Suprapubic skin (tissue), 4 donors: ENCODE measurements at regions not wholly inside any gene's neighbourhood (a gene's known extent, or its start where the extent isn't known, plus 50 kb on each side); places are given as distances from the start of the nearest gene placed in this dataset.
"Not testable (repeated sequence)": the region's sequence is repeated elsewhere in the genome, so short reads cannot be mapped to it uniquely, and the experiment has no call there.

Experiments used
- DNase-seq, 2 donors: peaks; one replicate each; pipeline ENCODE4 v3.0.0-alpha.2; 2019; ENCODE audit warnings: low spot score in 2 of 2
- H3K27ac ChIP-seq: fragments of 200-600 bp; sonication (generic); one replicate; pipeline ENCODE4 v1.5.1; 2019
- H3K27me3 ChIP-seq: fragments of 200-600 bp; sonication (generic); one replicate; pipeline ENCODE4 v1.5.1; 2019
- H3K36me3 ChIP-seq: fragments of 200-600 bp; sonication (generic); one replicate; pipeline ENCODE4 v1.5.1; 2019
- H3K4me1 ChIP-seq: fragments of 200-600 bp; sonication (generic); one replicate; pipeline ENCODE4 v1.5.1; 2019
- H3K4me3 ChIP-seq: fragments of 200-600 bp; sonication (generic); one replicate; pipeline ENCODE4 v1.5.1; 2019; ENCODE audit warnings: mild to moderate bottlenecking
- H3K9me3 ChIP-seq: fragments of 200-600 bp; sonication (generic); one replicate; pipeline ENCODE4 v1.5.1; 2019
- EP300 ChIP-seq: sonication (generic); formaldehyde crosslinking; IDR thresholded peaks from one replicate; pipeline ENCODE4 v1.6.1; 2017; ENCODE audit warnings: antibody characterized with exemption
- POLR2A ChIP-seq, 2 donors: fragments of 450-650 bp; IDR thresholded peaks; one replicate each; pipeline ENCODE4 v1.6.1; 2017; ENCODE audit warnings: antibody characterized with exemption in 2 of 2, mild to moderate bottlenecking in 2 of 2, moderate library complexity in 2 of 2
- POLR2AphosphoS5 ChIP-seq, 3 donors: sonication (generic); formaldehyde crosslinking; IDR thresholded peaks; one replicate each; pipeline ENCODE4 v1.6.1; 2017; ENCODE audit warnings: antibody characterized with exemption in 3 of 3
- WGBS: methylation state at CpG from one replicate; pipeline ENCODE4 v1.1.5; 2018; 5-methylcytosine and 5-hydroxymethylcytosine counted together
- TF ChIP-seq, protein P1 (sequence below), 2 donors: fragments of 200-600 bp in 1 of 2; fragments of 450-650 bp in 1 of 2; sonication (generic) in 1 of 2; IDR thresholded peaks; one replicate each; pipeline ENCODE4 v1.5.1; 2016 to 2019; ENCODE audit warnings: antibody characterized with exemption in 2 of 2, mild to moderate bottlenecking in 1 of 2, moderate library complexity in 1 of 2

GRCh38 chrX:122133478-122133877 is 1050.6 kb upstream of the GRIA3 start:
- DNase-seq = no peak
- TF ChIP-seq POLR2AphosphoS5 (IDR thresholded peaks at IDR 0.05) (no peak), EP300 (no peak), POLR2A (IDR thresholded peaks at IDR 0.05) (no peak)
- TF ChIP-seq, protein P1, sequence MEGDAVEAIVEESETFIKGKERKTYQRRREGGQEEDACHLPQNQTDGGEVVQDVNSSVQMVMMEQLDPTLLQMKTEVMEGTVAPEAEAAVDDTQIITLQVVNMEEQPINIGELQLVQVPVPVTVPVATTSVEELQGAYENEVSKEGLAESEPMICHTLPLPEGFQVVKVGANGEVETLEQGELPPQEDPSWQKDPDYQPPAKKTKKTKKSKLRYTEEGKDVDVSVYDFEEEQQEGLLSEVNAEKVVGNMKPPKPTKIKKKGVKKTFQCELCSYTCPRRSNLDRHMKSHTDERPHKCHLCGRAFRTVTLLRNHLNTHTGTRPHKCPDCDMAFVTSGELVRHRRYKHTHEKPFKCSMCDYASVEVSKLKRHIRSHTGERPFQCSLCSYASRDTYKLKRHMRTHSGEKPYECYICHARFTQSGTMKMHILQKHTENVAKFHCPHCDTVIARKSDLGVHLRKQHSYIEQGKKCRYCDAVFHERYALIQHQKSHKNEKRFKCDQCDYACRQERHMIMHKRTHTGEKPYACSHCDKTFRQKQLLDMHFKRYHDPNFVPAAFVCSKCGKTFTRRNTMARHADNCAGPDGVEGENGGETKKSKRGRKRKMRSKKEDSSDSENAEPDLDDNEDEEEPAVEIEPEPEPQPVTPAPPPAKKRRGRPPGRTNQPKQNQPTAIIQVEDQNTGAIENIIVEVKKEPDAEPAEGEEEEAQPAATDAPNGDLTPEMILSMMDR (IDR thresholded peaks at IDR 0.05) = no peak
- Histone ChIP-seq H3K4me3 (no peak overlapping the region), H3K27ac (no peak overlapping the region), H3K36me3 (no peaks in the 10 kb centered on the region), H3K27me3 (no peaks in the 10 kb centered on the region), H3K4me1 (no peaks in the 10 kb centered on the region), H3K9me3 (no peaks in the 10 kb centered on the region)
- WGBS = 63% methylated on average over 1 of the region's 1 CpG

DNA sequence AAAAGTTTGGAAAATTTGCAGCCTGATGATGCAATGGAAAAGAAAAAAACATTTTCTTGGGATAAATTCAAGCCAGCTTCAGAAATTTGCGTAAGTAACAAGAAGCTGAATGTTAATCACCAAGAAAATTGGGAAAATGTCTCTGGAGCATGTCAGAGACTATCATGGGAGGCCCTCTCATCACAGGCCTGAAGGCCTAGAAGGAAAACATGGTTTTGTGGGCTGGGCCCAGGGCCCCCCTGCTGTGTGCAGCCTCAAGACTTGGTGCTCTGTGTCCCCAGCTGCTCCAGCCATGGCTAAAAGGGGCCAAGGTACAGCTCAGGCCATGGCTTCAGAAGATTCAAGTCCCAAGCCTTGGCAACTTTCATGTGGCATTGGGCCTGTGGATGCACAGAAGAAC is 1049.8 kb upstream of the GRIA3 start:
- TF ChIP-seq, protein P1 (IDR thresholded peaks at IDR 0.05) = no peak
- no peak for TF ChIP-seq POLR2AphosphoS5 (IDR thresholded peaks at IDR 0.05)
- no peak for TF ChIP-seq EP300
- TF ChIP-seq POLR2A (IDR thresholded peaks at IDR 0.05) = no peak
- Histone ChIP-seq H3K4me1 (no peaks in the 10 kb centered on the region), H3K9me3 (no peaks in the 10 kb centered on the region), H3K27ac (no peak overlapping the region), H3K4me3 (no peak overlapping the region), H3K27me3 (no peaks in the 10 kb centered on the region), H3K36me3 (no peaks in the 10 kb centered on the region)
- no peak for DNase-seq
- WGBS = 39% methylated on average over 1 of the region's 1 CpG

DNA sequence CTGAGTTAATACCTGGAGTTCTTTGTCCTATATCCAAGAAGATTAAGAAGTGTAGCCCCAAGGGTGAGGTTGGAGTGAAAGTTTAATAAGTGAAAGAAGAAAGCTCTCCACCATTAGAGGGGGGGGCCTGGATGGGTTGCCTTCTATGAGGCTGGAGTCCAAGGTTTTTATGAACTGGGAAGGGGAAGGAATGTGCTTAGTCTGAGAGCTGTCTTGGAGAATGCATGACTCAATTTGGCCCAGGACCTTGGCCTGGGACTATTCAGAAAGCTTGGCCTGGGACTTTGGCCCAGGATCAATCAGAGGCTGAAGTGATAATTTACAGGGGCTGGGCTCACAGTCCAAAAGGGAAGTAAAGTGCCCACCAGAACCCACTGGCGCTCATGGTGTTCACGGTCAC is 1049.0 kb upstream of the GRIA3 start:
- TF ChIP-seq EP300 = no peak
- no peak for TF ChIP-seq POLR2A (IDR thresholded peaks at IDR 0.05)
- TF ChIP-seq, protein P1 (IDR thresholded peaks at IDR 0.05) = no peak
- TF ChIP-seq POLR2AphosphoS5 (IDR thresholded peaks at IDR 0.05) = no peak
- DNase-seq = no peak
- Histone ChIP-seq H3K4me1 (no peaks in the 10 kb centered on the region), H3K9me3 (no peaks in the 10 kb centered on the region), H3K36me3 (no peaks in the 10 kb centered on the region), H3K27me3 (no peaks in the 10 kb centered on the region), H3K4me3 (no peak overlapping the region), H3K27ac (no peak overlapping the region)
- 68% methylated on average over 2 of the region's 2 CpGs for WGBS

- not testable (repeated sequence) for H3K4me1 ChIP-seq, H3K4me3 ChIP-seq, DNase-seq, H3K27ac ChIP-seq, H3K9me3 ChIP-seq, H3K27me3 ChIP-seq, H3K36me3 ChIP-seq
- 100% methylated on average over 1 of the region's 5 CpGs for WGBS
These were observed 1043.9 kb upstream of the GRIA3 start for GRCh38 chrX:122140219-122140618.

- no peaks in the 10 kb centered on the region for H3K9me3 ChIP-seq
- H3K4me3 ChIP-seq = no peak overlapping the region
- no peaks in the 10 kb centered on the region for H3K4me1 ChIP-seq
- H3K27ac ChIP-seq = no peak overlapping the region
- 69% methylated on average over 1 of the region's 1 CpG for WGBS
- H3K27me3 ChIP-seq = no peaks in the 10 kb centered on the region
- DNase-seq = no peak
- H3K36me3 ChIP-seq = no peaks in the 10 kb centered on the region
- TF ChIP-seq POLR2AphosphoS5 (IDR thresholded peaks at IDR 0.05) (no peak), POLR2A (IDR thresholded peaks at IDR 0.05) (no peak), EP300 (no peak)
- TF ChIP-seq, protein P1 (IDR thresholded peaks at IDR 0.05) = no peak
These were observed 1030.1 kb upstream of the GRIA3 start for GRCh38 chrX:122154019-122154418.

DNA sequence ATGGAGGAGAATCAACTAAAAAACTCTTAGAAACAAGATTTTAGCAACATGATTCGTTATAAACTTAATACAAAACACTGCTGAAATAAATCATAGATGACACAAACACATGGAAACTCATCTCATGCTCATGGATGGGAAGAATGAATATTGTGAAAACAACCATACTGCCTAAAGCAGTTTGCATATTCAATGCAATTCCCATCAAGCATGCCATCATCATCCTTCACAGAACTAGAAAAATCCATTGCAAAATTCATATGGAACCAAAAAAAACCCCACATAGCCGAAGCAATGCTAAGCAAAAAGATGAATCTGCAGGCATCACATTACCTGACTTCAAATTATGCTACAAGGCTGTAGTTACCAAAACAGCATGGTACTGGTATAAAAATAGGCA is 1015.8 kb upstream of the GRIA3 start:
- no peak for DNase-seq
- no peak for TF ChIP-seq EP300
- TF ChIP-seq, protein P1 (IDR thresholded peaks at IDR 0.05) = no peak
- TF ChIP-seq POLR2A (IDR thresholded peaks at IDR 0.05) = no peak
- no peak for TF ChIP-seq POLR2AphosphoS5 (IDR thresholded peaks at IDR 0.05)
- no peaks in the 10 kb centered on the region for H3K36me3 ChIP-seq
- H3K4me3 ChIP-seq = no peak overlapping the region
- 48% methylated on average over 2 of the region's 2 CpGs for WGBS
- no peak overlapping the region for H3K27ac ChIP-seq
- no peaks in the 10 kb centered on the region for H3K4me1 ChIP-seq
- no peaks in the 10 kb centered on the region for H3K27me3 ChIP-seq
- no peaks in the 10 kb centered on the region for H3K9me3 ChIP-seq
